Stimulated activated CD4-positive, alpha-beta T cell treated with anti-CD3 and anti-CD28 coated beads, Interleukin-2, amount 100 ng/mL, for 48 hours (primary cell): ENCODE measurements at regions not wholly inside any gene's neighbourhood (a gene's known extent, or its start where the extent isn't known, plus 50 kb on each side); places are given as distances from the start of the nearest gene placed in this dataset.
"Not testable (repeated sequence)": the region's sequence is repeated elsewhere in the genome, so short reads cannot be mapped to it uniquely, and the experiment has no call there.

ENCODE experiments used
- DNase-seq, 2 donors: peaks; one replicate each; pipeline ENCODE4 v3.0.0-alpha.2; 2020

DNA sequence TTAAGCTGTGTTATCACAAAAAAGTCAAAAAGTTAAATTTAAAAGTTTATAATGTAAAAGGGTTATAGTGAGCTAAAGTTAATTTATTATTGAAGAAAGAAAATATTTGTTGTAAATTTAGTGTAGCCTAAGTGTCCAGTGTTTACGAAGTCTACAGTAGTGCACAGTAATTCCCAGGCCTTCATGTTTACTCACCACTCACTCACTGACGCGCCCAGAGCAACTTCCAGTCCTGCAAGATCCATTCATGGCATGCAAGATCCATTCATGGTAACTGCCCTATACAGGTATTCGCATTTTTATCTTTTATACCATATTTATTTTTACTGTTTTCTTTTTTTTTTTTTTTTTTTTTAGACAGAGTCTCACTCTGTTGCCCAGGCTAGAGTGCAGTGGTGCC is 69.5 kb downstream of the TPRA1 start:
- no peak for DNase-seq

DNA sequence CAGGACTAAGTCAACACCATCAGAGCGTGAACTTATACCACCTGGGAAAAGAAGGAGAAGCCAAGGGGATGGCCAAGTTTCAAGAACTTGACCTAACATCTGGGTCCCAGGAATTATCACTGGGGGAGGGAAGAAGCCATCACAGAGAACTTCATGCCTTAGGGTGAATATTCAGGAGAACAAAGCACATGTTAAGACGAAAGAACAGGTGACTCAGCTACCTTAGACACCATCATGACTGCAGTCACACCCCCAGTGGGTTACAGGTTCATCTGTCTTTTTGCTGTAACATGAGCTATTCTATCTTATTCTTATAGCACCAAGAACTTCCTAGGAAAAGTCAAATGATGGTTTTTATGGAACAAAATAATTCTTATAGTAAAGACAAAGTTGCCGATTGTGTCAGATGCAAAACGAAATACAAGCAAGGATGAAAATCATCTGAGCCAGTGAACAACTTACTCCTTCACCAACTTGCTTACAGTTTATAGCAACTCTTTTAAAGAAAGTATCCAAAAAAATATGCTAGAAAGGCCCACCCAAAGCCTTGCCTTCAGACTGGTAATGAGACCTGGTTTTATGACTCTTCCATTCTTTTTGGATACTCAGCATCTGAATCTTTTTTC is 72.0 kb downstream of the TPRA1 start:
- no peak for DNase-seq

DNA sequence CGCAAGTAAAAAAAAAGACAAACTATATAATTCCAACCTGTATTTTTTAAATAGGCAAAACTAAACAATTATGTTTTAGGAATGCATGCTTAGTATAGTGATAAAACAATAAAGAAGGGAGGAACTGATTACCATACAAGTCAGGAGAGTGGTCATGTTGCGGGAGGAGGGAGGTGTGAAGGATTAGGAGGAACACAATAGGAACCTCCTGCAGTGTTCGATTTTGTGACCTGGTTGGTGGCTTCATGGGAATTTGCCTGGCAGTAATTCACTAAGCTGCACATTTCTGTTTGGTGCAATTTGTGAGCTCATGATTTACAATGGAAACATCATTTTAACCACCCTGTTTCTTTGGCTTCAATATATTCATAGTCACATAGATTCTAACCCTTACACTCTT is 78.3 kb downstream of the TPRA1 start:
- no peak for DNase-seq

DNA sequence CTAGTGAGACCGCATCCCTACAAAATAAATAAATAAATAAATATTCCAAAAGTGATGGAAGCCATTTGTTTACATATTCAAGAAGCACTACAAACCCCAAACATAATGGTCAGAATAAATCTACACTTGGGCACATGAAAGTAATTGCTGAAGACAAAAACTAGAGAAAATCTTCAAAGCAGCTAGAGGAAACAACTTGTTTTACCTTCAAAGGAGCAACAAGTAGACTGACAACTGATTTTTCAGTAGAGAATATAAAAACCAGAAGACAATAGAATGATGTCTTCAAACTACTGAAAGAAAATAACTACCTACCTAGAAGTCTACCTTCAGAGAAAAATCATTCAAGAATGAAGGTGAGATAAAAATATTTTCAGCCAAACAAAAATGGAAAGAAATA is 89.4 kb downstream of the TPRA1 start:
- DNase-seq: no peak

DNA sequence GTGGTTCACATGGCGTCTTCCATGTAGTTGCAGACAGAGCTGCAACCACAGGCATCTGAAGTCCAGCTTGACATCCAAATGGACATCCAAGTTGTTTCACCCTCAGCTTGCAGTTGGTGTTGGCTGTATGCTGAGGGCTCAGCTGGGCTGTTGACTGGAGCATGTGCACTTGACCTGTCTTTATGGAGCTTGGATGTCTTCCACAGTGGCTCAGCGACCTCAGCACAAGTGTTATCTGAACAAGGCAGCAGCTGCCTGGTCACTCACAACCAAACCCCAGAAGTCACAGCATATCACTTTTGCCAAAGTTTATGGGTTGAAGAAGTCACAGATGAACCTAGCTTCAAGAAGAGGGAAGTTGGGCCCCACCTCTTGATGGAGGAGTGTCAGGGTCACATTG is 92.9 kb downstream of the TPRA1 start:
- DNase-seq: no peak

DNA sequence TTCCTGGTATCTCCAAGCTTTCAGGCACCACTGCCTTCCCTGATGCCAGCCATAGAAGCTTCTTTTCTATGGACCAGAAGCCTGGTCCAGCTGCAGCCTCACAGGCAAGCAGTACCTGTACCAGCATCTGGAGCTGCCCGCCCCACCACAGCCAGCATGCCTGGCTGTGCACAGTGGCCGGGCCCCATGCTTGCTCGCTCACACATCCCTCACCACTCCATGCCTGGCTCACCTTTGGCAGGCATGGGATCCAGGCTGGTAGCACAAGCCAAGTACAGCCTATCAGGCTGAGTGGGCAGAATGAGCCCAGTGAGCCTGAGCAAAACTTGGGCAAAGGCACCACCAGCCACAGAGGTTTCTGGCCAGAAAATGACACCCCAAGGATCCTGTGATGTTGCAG is 93.4 kb downstream of the TPRA1 start:
- no peak for DNase-seq

DNA sequence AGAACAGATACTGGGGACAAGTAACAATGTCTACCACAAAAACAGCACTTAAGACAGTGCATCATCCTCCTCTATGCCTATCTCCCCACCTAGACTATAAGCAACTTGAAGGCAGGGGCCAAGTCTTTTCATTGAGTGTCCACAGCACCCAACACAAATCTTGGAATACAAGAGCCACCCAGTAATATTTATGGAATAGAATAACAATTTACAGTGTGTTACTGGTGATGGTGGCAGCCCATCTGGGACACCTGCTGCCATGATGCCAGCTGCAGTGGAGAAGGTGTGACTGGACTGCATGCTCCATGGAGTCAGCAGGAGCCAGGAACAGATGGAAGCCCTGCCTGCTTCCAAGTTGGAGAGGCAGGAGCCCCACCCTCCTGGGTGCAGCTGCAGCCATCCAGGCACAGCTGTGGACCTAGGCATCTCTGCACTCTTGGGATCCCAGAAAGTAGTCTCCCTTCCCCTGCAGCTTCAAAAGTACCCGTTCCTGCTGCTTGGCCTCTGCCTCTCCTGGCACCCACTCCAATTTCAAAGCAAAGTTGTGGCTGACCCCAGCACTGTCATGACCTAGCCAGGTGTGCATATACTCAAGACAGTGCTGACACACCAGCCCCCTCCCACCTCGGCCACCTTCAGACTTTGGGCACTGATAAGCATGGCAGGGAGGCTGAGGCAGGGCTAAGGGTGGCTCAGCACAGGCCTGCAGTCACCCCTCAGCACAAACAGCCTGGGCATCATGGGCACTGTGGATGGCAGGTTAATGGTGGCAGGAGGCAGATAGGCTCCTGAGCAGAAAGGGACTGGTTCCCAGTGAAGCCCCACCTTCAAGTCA is 94.5 kb downstream of the TPRA1 start:
- no peak for DNase-seq

DNA sequence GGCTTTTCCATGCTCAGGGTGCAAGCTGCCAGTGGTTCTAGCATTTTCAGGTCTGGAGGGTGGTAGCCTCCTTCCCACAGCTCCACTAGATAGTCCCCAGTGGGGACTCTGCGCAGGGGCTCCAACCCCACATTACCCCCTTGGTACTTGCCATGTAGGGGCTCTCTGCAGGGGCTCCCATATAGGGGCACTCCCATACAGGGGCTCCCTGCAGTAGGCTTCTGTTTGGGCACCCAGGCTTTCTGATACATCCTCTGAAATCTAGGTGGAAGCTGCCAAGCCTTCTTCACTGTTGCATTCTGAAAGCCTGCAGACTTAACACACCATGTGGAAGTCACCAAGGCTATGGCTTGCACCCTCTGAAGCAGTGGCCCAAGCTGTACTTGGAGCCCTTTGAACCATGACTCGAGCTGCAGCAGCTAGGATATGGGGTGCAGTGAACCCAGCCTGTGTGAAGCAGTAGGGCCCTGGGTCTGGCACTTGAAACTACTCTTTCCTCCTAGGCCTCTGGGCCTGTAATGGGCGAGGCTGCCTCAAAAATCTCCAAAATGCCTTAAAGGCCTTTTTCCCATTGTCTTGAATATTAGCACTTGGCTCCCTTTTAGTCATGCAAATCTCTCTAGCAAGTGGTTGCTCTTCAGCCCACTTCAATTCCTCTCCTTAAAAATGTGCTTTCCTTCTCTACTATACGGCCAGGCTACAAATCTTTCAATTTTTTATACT is 96.4 kb downstream of the TPRA1 start:
- no peak for DNase-seq

DNA sequence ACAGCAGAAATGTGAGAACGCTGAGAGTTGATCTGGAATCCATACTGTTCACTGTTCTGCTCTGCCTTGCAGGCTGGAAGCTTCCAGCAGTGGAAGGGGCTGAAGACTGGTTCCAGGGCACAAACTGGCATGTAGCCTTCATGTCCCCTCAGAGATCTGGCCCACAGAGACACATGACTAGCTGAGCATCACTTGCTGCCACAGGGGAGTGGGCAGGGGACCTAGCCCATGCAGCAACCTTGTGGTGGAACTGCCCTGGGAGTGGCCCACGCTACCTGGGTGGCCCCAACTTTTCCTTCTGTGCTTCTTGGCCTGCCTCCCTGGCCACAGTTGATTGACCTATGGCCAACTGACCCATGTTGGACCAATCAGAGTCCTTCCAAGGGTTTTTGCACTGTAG is 98.1 kb downstream of the TPRA1 start:
- DNase-seq: no peak

DNA sequence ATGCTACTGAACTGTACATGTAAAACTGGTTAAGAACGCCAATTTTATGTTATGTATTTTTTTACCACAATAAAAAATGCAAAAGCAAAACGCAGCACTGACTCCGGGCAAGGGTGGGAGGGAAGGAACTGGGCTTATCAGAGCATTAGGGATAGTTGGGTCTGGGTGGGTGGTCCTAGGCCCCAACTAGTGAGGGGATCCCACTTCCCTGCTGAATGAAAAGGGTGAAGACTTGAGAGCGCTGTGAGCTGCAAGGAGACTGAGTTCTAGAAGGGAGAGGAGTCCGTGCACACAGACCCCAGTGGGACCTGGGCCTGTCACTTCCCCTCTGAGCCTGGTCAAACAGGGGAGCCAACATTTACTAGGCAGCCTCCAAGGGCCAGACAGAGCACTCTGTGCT is 98.6 kb downstream of the TPRA1 start:
- no peak for DNase-seq

DNA sequence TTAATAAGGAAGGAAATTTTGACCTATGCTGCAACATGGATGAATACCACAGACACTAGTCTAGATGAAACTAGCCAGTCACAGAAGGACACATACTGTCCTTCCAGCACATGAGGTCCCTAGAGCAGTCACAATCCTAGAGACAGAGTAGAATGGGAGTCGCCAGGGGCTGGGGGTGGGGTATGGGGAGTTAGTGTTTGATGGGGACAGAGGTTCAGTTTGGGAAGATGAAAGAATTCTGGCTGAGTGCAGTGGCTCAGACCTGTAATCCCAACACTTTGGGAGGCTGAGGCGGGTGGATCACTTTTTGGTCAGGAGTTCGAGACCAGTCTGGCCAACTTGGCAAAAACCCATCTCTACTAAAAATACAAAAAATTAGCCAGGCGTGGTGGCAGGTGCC is 99.2 kb downstream of the TPRA1 start:
- DNase-seq: no peak

DNA sequence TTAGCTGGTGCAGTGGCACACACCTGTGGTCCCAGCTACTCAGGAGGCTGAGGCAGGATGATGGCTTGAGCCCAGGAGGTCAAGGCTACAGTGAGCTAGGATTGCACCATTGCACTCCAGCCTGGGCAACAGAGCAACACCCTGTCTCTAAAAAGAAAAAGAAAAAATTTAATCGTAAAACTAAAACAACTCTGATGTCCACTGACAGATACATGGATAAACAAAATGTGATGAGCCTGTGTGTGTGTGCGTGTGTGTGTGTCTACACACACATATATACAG is 99.6 kb downstream of the TPRA1 start:
- DNase-seq: not testable (repeated sequence)

DNA sequence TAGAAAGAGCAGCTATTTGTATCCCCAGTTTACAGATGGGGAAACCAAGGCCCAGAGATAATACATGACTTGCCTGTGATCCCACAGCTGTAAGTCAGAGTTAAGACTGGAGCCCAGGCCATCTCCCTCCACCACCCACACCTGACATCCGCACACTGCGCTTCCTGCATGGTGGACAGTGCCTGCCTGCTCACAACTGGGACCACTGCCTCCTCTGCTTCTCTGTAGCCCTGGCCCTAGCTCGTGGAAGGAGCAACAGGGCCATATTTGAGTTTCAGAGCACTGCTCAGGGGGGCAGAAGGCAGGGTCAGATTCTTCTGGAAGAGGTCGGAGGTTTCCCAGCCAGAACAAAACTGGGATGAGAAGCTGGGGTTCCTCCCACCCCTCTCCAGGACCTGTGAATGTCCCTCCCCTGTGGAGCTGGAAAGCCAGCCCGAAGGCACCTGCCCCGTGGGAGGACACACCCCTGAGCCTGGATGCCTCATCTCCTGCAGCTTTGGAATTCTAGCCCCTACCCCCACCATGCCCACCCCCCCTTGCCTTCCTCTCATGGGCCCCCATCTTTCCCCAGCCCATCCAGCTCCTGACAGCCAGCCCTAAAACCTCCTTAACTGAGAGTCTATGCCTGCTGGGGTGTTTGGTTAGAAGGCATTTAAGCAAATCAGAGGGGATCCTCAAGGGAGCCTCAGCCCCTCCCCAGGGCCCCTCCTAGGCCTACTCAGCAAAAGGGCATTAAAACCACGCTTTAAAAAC is 100.1 kb downstream of the TPRA1 start:
- no peak for DNase-seq

DNA sequence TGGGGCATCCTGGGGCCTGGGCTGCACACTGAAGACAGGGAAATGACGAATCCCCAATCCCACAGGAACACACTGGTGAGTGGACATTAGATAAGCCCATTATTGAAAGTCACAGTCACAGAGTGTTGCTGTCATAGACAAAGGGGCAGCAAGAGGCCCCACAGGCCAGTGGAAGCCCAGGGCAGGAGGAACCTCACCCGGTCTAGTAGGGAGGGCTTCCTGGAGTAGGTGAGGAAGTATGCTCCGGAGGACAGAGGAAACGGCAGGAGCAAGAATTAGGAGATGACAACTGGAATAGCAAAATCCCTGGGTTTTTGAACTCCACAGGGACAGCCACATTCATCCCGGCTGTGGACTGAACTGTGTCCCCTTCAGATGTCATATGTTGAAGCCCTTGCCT is 101.2 kb downstream of the TPRA1 start:
- DNase-seq: no peak

DNA sequence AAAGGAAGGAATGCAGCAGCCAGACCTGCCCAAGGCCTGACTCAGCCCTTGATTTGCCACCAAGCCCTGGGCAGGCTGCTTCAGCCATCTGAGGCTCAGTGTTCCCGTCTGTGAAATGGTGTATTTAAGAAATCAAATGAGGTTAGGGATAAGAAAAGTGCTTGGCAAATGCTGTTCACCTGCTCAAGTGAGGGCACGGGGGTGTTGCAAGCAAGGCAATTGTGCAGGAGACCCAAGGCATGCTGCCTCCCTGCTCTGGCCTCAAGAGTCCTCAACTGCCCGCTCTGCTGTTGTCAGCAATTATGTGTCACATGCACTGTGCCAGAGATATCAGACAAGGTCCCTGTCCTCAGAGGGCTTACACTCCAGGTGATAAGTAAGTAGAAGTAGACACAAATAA is 101.8 kb downstream of the TPRA1 start:
- no peak for DNase-seq

DNA sequence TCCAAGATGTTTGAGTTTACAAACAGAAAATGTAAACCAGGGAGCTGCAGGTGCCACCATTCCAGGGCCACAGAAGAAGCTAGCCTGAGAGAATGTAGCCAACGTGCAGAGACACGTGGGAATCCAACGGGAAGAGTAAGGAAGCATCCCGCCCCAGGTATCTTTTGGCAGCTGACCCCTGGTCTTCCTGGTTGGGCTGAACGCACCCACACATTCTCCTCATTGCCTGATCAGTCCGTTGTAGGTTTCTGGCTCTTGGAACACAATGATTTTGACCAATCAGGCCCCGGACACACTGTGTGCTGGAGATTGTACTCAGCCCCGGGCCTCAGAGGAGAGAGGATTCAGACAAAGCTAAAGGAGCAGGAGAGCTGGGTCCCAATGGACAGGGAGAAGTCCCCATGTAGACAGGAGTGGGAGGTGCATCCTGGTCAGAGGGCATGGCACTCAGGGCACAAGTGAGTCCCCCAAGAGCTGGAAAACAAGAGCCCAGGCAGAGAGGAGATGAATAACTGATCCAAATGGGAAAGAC is 102.3 kb downstream of the TPRA1 start:
- no peak for DNase-seq

DNA sequence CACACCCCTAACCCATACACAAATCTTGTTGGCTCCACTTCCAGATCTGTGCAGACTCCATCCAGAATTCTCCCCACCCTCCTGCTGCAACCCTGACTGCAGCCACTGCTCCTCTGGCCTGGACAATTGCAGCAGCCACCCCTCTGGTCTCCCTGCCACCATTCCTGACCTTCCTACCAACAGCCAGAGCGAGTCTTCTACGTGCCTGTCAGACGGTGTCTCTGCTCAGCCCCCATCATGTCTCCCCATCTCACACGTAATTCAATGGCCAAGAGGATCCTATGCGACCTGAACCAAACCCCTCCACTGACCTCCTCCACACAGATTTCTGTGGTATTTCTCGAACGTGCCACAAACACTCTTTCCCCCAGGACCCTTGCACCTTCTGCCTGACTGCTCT is 103.3 kb downstream of the TPRA1 start:
- no peak for DNase-seq

DNA sequence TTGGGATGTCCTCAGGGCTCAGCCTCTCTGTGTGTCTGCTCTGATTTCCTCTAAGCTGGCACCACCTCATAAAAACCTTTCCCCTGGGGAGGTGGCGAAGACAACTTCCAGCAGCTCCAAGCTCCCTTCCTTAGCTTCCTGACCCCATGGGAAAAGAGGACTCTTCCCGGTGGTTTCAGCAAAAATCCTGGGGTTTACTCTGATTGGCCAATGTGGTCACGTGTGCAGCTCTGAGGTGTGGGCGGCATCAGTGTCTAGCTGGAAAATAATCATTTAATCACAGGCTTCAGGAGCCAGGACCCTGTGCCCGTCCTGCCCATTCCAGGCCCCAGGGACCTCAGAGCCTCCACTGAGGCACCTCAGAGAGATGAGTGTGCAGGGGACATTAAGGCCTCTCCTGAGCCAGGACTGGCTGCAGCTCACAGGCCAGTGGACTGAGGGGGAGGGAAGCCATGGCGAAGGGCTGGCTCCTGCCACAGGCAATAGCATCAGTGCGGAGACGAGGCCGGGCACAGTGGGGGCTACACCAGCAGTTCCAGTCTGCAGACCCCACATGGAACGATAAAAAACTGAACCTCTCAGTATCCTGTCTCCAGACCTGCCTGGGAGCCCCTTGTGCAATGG is 104.1 kb downstream of the TPRA1 start:
- DNase-seq: no peak

DNA sequence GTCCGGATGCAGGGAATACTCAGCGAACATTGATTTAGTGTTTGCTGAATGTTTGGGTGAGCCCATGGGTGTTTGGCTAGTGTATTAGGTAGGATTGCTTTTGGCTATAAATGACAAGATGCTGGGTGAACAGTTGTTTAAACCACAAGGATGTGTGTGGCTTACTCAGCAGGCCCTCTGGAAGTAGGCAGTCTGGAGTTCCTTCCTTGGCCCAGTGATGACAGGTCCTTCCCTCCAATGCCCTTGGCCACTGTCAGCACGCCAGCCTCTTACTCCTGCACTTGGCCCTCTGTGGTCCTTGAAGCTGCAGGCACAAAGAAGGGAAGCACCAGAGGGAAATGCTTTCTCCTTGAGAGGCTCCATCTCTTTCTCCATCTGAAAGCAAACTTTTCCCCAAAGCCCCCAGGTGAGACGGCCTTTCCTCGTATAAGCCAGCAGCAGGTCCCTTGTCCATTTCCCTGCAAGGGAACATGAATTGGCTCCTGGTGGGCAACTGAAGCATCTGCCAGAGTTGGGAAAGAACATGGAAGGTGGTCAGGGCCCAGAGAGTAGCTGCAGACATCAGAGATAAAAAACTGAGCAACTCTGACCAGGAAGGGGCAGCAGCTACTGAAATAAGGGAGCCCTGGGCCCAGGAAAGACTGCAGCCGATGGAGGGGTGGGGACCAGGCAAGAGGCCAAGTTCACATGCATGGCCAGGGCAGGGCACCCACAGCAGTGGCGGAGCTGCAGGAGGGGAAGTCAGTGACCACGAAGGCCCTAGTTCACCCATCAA is 105.0 kb downstream of the TPRA1 start:
- no peak for DNase-seq

DNA sequence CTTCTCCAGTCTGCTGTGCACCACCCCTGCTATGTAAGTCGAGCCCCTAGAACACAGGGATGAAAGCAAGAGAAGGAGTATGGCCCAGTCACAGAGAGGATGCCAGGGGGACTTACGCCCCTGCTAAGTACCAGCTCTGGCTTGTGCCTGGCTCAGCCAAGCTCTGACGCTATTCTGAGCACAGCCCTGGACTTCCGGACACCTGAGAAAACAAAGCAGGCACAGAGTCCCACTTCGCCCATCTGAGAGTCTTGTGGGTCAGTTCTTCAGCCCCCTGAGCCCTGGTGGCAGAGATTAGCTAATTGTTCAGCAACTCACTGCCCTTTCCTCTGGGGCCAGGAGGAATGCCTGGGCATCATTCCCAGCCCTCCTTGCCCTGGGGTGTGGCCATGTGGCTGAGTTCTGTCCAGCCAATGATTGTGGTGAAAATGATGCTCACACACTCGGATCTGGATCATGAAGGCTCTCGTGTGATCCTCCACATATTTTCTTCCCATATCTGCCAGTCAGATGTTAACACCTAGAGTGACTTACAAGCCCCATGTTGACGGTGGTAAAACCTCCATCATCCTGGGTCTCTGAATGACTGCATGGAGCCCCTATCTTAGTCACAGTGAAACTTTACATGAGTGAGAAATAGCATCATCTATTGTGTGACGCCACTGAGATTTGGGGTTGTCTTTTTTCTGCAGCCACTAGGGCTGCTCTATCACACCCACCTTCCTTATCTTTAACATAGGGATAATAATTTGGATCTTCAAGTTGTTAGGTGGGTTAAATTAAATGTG is 105.7 kb downstream of the TPRA1 start:
- DNase-seq: no peak

DNA sequence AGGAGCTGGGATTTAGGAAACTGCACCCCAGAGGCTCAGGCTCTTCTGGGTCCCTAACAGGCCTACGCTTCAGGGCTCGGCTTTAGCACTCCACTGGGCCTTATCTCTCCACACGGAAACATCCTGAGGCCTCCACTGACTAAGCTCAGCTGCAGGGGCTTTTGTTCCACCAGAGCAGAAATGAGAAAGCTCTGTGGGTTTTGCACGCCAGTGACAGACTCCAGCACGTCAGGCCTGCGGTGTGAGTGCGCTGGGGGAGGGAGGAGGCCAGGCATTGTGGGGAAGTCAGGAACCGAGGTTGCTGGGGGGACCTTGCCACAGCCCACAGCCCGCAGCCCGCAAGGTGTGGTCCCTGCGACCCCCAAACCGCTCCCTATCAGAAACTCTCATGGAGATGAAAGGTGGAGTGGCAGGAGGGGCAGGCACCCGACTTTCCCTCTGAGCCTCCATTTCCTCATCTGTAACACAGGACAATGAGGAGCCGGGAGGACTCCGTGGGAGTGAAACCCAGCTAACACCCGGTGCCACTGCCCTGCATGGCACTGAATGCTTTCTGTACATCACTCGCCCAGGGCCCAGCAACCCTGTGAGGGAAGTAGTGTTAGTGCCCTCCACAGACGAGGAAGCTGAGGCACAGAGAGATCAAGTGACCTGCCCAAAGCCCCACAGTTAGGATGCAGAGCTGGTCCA is 106.5 kb downstream of the TPRA1 start:
- DNase-seq: peak; percentile 47 to 59
